HL-60 (cell line): ENCODE measurements at regions not wholly inside any gene's neighbourhood (a gene's known extent, or its start where the extent isn't known, plus 50 kb on each side); places are given as distances from the start of the nearest gene placed in this dataset.

ENCODE experiments used
- DNase-seq, 2 experiments: peaks; one replicate each; pipeline ENCODE4 v3.0.0-alpha.2; 2010 to 2020; ENCODE audit warnings: low read depth in 1 of 2, low spot score in 1 of 2
- H3K27ac ChIP-seq: fragments of 250-450 bp; sonication (Bioruptor Pico); replicated peaks from 2 replicates; pipeline ENCODE4 v1.5.1; 2020; ENCODE audit warnings: mild to moderate bottlenecking, moderate library complexity
- H3K27me3 ChIP-seq: fragments of 250-450 bp; sonication (Bioruptor Pico); 2 replicates; pipeline ENCODE4 v1.5.1; 2021; ENCODE audit warnings: mild to moderate bottlenecking, moderate library complexity; ENCODE audit not compliant: insufficient read depth, poor library complexity, severe bottlenecking
- H3K4me3 ChIP-seq: replicated peaks from 2 replicates; pipeline ENCODE4 v1.5.1; 2011; ENCODE audit warnings: mild to moderate bottlenecking, control low read depth, low read length; ENCODE audit not compliant: insufficient read depth
- CTCF ChIP-seq: IDR thresholded peaks from one replicate; pipeline ENCODE4 v1.5.1; 2011; ENCODE audit warnings: low read length, control low read depth, inconsistent platforms; ENCODE audit not compliant: insufficient read depth
- GABPA ChIP-seq: IDR thresholded peaks from 2 replicates; pipeline ENCODE4 v1.6.1; 2012; ENCODE audit warnings: low read depth
- POLR2AphosphoS5 ChIP-seq: IDR thresholded peaks from 2 replicates; pipeline ENCODE4 v1.6.1; 2012; ENCODE audit warnings: low read depth
- SPI1 ChIP-seq: IDR thresholded peaks from 2 replicates; pipeline ENCODE4 v1.6.1; 2012; ENCODE audit warnings: low read depth, mild to moderate bottlenecking, borderline replicate concordance
- TF ChIP-seq, protein P1 (sequence below): IDR thresholded peaks from 2 replicates; pipeline ENCODE4 v1.6.1; 2012; ENCODE audit warnings: low read depth; ENCODE audit not compliant: insufficient replicate concordance

DNA sequence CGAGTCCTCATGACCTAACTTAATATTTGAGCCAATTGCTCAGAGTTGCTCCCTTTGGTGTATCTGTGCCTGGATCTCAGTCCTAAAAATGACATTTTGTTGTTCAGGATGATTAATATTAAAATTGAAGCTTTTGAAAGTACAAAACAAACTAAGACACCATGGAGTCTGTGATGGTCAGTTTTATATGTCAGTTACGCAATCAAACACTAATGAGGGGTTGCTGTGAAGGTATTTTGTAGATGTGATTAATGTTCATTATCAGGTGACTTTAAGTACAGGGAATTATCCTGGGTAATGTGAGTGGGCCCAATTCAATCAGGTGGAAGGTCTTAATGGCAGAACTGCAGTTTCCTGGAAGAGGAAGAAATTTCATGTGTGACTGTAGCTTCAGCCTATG lies 546.7 kb downstream of the REEP3 start:
- H3K4me3 ChIP-seq, result no peak overlapping the region
- H3K27ac ChIP-seq, result no peak overlapping the region
- no peak for DNase-seq
- H3K27me3 ChIP-seq, result no peaks in the 10 kb centered on the region
- TF ChIP-seq SPI1, result no peak
- TF ChIP-seq, protein P1, sequence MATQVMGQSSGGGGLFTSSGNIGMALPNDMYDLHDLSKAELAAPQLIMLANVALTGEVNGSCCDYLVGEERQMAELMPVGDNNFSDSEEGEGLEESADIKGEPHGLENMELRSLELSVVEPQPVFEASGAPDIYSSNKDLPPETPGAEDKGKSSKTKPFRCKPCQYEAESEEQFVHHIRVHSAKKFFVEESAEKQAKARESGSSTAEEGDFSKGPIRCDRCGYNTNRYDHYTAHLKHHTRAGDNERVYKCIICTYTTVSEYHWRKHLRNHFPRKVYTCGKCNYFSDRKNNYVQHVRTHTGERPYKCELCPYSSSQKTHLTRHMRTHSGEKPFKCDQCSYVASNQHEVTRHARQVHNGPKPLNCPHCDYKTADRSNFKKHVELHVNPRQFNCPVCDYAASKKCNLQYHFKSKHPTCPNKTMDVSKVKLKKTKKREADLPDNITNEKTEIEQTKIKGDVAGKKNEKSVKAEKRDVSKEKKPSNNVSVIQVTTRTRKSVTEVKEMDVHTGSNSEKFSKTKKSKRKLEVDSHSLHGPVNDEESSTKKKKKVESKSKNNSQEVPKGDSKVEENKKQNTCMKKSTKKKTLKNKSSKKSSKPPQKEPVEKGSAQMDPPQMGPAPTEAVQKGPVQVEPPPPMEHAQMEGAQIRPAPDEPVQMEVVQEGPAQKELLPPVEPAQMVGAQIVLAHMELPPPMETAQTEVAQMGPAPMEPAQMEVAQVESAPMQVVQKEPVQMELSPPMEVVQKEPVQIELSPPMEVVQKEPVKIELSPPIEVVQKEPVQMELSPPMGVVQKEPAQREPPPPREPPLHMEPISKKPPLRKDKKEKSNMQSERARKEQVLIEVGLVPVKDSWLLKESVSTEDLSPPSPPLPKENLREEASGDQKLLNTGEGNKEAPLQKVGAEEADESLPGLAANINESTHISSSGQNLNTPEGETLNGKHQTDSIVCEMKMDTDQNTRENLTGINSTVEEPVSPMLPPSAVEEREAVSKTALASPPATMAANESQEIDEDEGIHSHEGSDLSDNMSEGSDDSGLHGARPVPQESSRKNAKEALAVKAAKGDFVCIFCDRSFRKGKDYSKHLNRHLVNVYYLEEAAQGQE, result no peak
- TF ChIP-seq POLR2AphosphoS5, result no peak
- no peak for TF ChIP-seq GABPA
- no peak for TF ChIP-seq CTCF

- TF ChIP-seq CTCF, result no peak
- no peak for TF ChIP-seq GABPA
- TF ChIP-seq, protein P1, result no peak
- no peak for TF ChIP-seq SPI1
- Histone ChIP-seq H3K27me3 (no peaks in the 10 kb centered on the region), H3K27ac (no peak overlapping the region), H3K4me3 (no peak overlapping the region)
- DNase-seq, result no peak
Measured at GRCh38 chr10:64070241-64070640, 549.0 kb downstream of the REEP3 start.

- Histone ChIP-seq H3K27ac (no peak overlapping the region), H3K27me3 (no peaks in the 10 kb centered on the region), H3K4me3 (no peak overlapping the region)
- no peak for TF ChIP-seq SPI1
- TF ChIP-seq, protein P1, result no peak
- TF ChIP-seq POLR2AphosphoS5, result no peak
- TF ChIP-seq CTCF, result no peak
- no peak for TF ChIP-seq GABPA
- no peak for DNase-seq
Measured at GRCh38 chr10:64071218-64071617, 550.0 kb downstream of the REEP3 start.
